DMS79 treated with DMSO at 0.1 percent for 48 hours (cell line): ENCODE measurements at regions not wholly inside any gene's neighbourhood (a gene's known extent, or its start where the extent isn't known, plus 50 kb on each side); places are given as distances from the start of the nearest gene placed in this dataset.

Experiments used
- DNase-seq: peaks from one replicate; lab custom pipeline; 2025; lab: John Stamatoyannopoulos, UW

GRCh38 chr9:29826421-29826820 lies 2253.1 kb upstream of the C9orf72 start:
- DNase-seq, result no peak

GRCh38 chr9:29830821-29831220 lies 2257.5 kb upstream of the C9orf72 start:
- DNase-seq, result no peak

- DNase-seq, result no peak
Measured at GRCh38 chr9:29838491-29839020, 2265.3 kb upstream of the C9orf72 start.

GRCh38 chr9:29844251-29844650 lies 2271.0 kb upstream of the C9orf72 start:
- DNase-seq, result no peak

GRCh38 chr9:29850664-29851063 lies 2277.4 kb upstream of the C9orf72 start:
- no peak for DNase-seq

GRCh38 chr9:29861803-29862202 lies 2288.5 kb upstream of the C9orf72 start:
- DNase-seq, result no peak

GRCh38 chr9:29865764-29866313 lies 2292.6 kb upstream of the C9orf72 start:
- DNase-seq, result no peak

GRCh38 chr9:29866556-29866955 lies 2293.3 kb upstream of the C9orf72 start:
- DNase-seq, result no peak

- no peak for DNase-seq
Measured at GRCh38 chr9:29873579-29873978, 2300.3 kb upstream of the C9orf72 start.

- no peak for DNase-seq
Measured at GRCh38 chr9:29875547-29875946, 2302.3 kb upstream of the C9orf72 start.

GRCh38 chr9:29882767-29883166 lies 2309.5 kb upstream of the C9orf72 start:
- no peak for DNase-seq

GRCh38 chr9:29906065-29906464 lies 2332.8 kb upstream of the C9orf72 start:
- no peak for DNase-seq

- no peak for DNase-seq
Measured at GRCh38 chr9:29928072-29928471, 2354.8 kb upstream of the C9orf72 start.

- DNase-seq, result no peak
Measured at GRCh38 chr9:29939559-29939958, 2366.3 kb upstream of the C9orf72 start.

- DNase-seq, result no peak
Measured at GRCh38 chr9:29945012-29945411, 2371.7 kb upstream of the C9orf72 start.

GRCh38 chr9:29958469-29958868 lies 2385.2 kb upstream of the C9orf72 start:
- no peak for DNase-seq

- no peak for DNase-seq
Measured at GRCh38 chr9:29965834-29966233, 2392.6 kb upstream of the C9orf72 start.

- no peak for DNase-seq
Measured at GRCh38 chr9:29966247-29966646, 2393.0 kb upstream of the C9orf72 start.

GRCh38 chr9:29968831-29969230 lies 2395.6 kb upstream of the C9orf72 start:
- no peak for DNase-seq

- DNase-seq, result no peak
Measured at GRCh38 chr9:29969408-29969807, 2396.1 kb upstream of the C9orf72 start.

GRCh38 chr9:29969856-29970647 lies 2396.8 kb upstream of the C9orf72 start:
- no peak for DNase-seq

- no peak for DNase-seq
Measured at GRCh38 chr9:29974197-29974596, 2400.9 kb upstream of the C9orf72 start.

- DNase-seq, result no peak
Measured at GRCh38 chr9:29976981-29977380, 2403.7 kb upstream of the C9orf72 start.

GRCh38 chr9:29981013-29981412 lies 2403.4 kb upstream of the ACO1 start:
- no peak for DNase-seq
